ENCODE measurements at regions not wholly inside any gene's neighbourhood (a gene's known extent, or its start where the extent isn't known, plus 50 kb on each side); places are given as distances from the start of the nearest gene placed in this dataset.

DNA sequence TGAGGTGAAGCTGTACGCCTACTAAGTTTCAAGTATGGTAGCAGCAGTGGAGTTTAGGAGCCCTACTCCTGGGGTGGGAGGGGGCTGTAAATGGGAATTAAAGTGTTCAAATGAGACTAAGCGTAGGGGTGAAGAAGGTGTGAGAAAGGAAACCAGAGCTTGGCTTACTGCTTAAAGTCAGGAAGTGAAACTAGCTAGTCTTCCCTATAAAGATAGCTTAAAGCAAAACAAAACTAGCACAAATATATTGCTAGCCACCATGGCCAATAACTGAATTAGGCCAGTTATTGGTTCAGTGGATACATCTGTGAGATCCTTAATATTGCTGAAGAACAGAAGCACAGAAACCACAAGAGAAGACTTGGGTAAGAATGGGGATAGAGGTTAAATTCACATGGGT, 492.2 kb upstream of the PKN2 start (continued):
- TF ChIP-seq, protein P1, sequence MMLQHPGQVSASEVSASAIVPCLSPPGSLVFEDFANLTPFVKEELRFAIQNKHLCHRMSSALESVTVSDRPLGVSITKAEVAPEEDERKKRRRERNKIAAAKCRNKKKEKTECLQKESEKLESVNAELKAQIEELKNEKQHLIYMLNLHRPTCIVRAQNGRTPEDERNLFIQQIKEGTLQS (IDR thresholded peaks at IDR 0.05): no peak
- no peak for TF ChIP-seq YY1 (IDR thresholded peaks at IDR 0.05)
- no peak for TF ChIP-seq SP1 (IDR thresholded peaks at IDR 0.05)
- no peak for TF ChIP-seq EGR1 (IDR thresholded peaks at IDR 0.05; ENCODE audit: low read depth in 2 of 2)
- no peak for TF ChIP-seq RAD21 (IDR thresholded peaks at IDR 0.05)
- TF ChIP-seq FOXA1 (IDR thresholded peaks at IDR 0.05): no peak
- TF ChIP-seq FOXA2 (IDR thresholded peaks at IDR 0.05): no peak
- no peak for TF ChIP-seq RXRA (IDR thresholded peaks at IDR 0.05)

DNA sequence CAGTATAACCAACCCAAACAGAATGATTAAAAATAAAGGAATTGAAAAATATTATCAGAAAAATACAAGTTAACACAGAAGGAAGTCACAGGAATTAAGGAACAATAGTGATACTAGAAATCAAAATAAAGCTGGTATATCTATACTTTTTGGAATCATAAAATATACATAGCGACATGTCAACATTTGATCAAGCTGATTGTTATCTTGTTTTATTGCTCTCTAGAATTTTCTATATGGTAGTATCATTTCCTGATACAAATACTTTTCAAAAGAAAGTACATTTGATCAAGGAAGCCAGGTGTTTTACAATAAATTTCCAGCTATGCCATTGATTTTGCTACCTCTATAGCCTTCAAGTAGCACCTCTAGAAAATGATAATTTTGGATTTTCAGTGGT, 489.5 kb upstream of the PKN2 start:
- Histone ChIP-seq H3K4me3 (ENCODE audit: low read depth in 1 of 3, low read length in 3 of 3) (no peak overlapping the region), H3K9ac (ENCODE audit: low read depth in 1 of 2, low read length in 2 of 2) (no peak overlapping the region), H3K9me3 (ENCODE audit: control insufficient read depth in 4 of 4, low read length in 3 of 4) (no peaks in the 10 kb centered on the region), H3K27me3 (ENCODE audit: control insufficient read depth in 4 of 4, insufficient read depth in 4 of 4, low read length in 3 of 4) (no peaks in the 10 kb centered on the region), H3K4me1 (ENCODE audit: control insufficient read depth in 4 of 4, insufficient read depth in 4 of 4, low read length in 3 of 4) (no peaks in the 10 kb centered on the region), H3K36me3 (ENCODE audit: control insufficient read depth in 4 of 4, insufficient read depth in 3 of 4, low read depth in 1 of 4, low read length in 3 of 4) (no peaks in the 10 kb centered on the region), H3K27ac (ENCODE audit: low read depth in 1 of 2, low read length in 2 of 2) (no peak overlapping the region)
- TF ChIP-seq TAF1 (conservative IDR thresholded peaks at IDR 0.05): no peak
- no peak for TF ChIP-seq HNF4G (IDR thresholded peaks at IDR 0.05)
- no peak for TF ChIP-seq FOXA1 (IDR thresholded peaks at IDR 0.05)
- TF ChIP-seq SP1 (IDR thresholded peaks at IDR 0.05): no peak
- TF ChIP-seq, protein P2, sequence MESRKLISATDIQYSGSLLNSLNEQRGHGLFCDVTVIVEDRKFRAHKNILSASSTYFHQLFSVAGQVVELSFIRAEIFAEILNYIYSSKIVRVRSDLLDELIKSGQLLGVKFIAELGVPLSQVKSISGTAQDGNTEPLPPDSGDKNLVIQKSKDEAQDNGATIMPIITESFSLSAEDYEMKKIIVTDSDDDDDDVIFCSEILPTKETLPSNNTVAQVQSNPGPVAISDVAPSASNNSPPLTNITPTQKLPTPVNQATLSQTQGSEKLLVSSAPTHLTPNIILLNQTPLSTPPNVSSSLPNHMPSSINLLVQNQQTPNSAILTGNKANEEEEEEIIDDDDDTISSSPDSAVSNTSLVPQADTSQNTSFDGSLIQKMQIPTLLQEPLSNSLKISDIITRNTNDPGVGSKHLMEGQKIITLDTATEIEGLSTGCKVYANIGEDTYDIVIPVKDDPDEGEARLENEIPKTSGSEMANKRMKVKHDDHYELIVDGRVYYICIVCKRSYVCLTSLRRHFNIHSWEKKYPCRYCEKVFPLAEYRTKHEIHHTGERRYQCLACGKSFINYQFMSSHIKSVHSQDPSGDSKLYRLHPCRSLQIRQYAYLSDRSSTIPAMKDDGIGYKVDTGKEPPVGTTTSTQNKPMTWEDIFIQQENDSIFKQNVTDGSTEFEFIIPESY (IDR thresholded peaks at IDR 0.05): no peak
- TF ChIP-seq, protein P3, sequence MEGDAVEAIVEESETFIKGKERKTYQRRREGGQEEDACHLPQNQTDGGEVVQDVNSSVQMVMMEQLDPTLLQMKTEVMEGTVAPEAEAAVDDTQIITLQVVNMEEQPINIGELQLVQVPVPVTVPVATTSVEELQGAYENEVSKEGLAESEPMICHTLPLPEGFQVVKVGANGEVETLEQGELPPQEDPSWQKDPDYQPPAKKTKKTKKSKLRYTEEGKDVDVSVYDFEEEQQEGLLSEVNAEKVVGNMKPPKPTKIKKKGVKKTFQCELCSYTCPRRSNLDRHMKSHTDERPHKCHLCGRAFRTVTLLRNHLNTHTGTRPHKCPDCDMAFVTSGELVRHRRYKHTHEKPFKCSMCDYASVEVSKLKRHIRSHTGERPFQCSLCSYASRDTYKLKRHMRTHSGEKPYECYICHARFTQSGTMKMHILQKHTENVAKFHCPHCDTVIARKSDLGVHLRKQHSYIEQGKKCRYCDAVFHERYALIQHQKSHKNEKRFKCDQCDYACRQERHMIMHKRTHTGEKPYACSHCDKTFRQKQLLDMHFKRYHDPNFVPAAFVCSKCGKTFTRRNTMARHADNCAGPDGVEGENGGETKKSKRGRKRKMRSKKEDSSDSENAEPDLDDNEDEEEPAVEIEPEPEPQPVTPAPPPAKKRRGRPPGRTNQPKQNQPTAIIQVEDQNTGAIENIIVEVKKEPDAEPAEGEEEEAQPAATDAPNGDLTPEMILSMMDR (IDR thresholded peaks at IDR 0.05; ENCODE audit: low read depth, low read length, missing input control): no peak
- TF ChIP-seq JUND (IDR thresholded peaks at IDR 0.05): no peak
- TF ChIP-seq RAD21 (IDR thresholded peaks at IDR 0.05): no peak
- no peak for TF ChIP-seq RXRA (IDR thresholded peaks at IDR 0.05)
- WGBS: 92% methylated on average over 1 of the region's 1 CpG
- DNase-seq (ENCODE audit: low spot score): no peak

DNA sequence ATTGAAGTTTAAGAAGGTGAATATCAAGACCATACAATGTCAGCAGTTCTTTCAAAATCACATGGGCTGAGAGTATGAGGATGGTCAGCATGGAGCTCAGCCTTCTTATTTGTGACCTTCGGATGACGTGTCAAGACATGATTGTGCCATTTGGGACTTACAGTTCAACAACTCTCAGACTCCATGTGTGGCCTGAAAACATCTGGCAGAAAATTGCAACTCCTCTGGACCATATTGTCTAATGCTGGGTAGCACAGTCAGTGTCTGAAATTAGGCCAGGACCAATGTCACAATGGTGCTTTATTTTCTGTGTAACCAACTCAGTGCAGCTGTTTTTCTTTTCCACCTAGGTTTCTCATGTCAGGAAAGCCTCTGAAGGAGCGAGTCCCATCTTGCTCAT, 483.5 kb upstream of the PKN2 start:
- WGBS: 96% methylated on average over 3 of the region's 3 CpGs
- H3K36me3 ChIP-seq (ENCODE audit: control insufficient read depth in 4 of 4, insufficient read depth in 3 of 4, low read depth in 1 of 4, low read length in 3 of 4): no peaks in the 10 kb centered on the region
- no peak for DNase-seq (ENCODE audit: low spot score)

More for the DNA sequence above, 483.5 kb upstream of the PKN2 start:
- Histone ChIP-seq H3K9me3 (ENCODE audit: control insufficient read depth in 4 of 4, low read length in 3 of 4) (no peaks in the 10 kb centered on the region), H3K27me3 (ENCODE audit: control insufficient read depth in 4 of 4, insufficient read depth in 4 of 4, low read length in 3 of 4) (no peaks in the 10 kb centered on the region), H3K9ac (ENCODE audit: low read depth in 1 of 2, low read length in 2 of 2) (no peak overlapping the region), H3K27ac (ENCODE audit: low read depth in 1 of 2, low read length in 2 of 2) (no peak overlapping the region), H3K4me1 (ENCODE audit: control insufficient read depth in 4 of 4, insufficient read depth in 4 of 4, low read length in 3 of 4) (no peaks in the 10 kb centered on the region), H3K4me3 (ENCODE audit: low read depth in 1 of 3, low read length in 3 of 3) (no peak overlapping the region)
- no peak for TF ChIP-seq FOXA1 (IDR thresholded peaks at IDR 0.05)
- TF ChIP-seq, protein P3 (IDR thresholded peaks at IDR 0.05; ENCODE audit: low read depth, low read length, missing input control): no peak
- TF ChIP-seq, protein P4, sequence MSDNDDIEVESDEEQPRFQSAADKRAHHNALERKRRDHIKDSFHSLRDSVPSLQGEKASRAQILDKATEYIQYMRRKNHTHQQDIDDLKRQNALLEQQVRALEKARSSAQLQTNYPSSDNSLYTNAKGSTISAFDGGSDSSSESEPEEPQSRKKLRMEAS (IDR thresholded peaks at IDR 0.05): no peak
- TF ChIP-seq YY1 (IDR thresholded peaks at IDR 0.05): no peak
- TF ChIP-seq HNF4G (IDR thresholded peaks at IDR 0.05): no peak
- TF ChIP-seq TAF1 (conservative IDR thresholded peaks at IDR 0.05): no peak
